Liver (tissue), 8 donors: ENCODE measurements at regions not wholly inside any gene's neighbourhood (a gene's known extent, or its start where the extent isn't known, plus 50 kb on each side); places are given as distances from the start of the nearest gene placed in this dataset.

Experiments
- DNase-seq: peaks from one replicate; pipeline ENCODE4 v3.0.0-alpha.2; 2017; ENCODE audit warnings: low spot score
- H3K27ac ChIP-seq, 2 donors: one replicate each; pipeline ENCODE4 v1.7.0; 2013; ENCODE audit warnings: inconsistent platforms in 2 of 2, low read length in 2 of 2, control low read depth in 1 of 2, low read depth in 1 of 2, mild to moderate bottlenecking in 1 of 2
- H3K27me3 ChIP-seq, 4 donors: one replicate each; pipeline versions ENCODE4 v1.6.1 to v1.7.0; 2013; ENCODE audit warnings: low read length in 3 of 4, inconsistent platforms in 1 of 4, mild to moderate bottlenecking in 1 of 4, moderate library complexity in 1 of 4; ENCODE audit not compliant: control insufficient read depth in 4 of 4, insufficient read depth in 4 of 4
- H3K36me3 ChIP-seq, 4 donors: one replicate each; pipeline versions ENCODE4 v1.6.1 to v1.7.0; 2013; ENCODE audit warnings: low read length in 3 of 4, mild to moderate bottlenecking in 3 of 4, low read depth in 1 of 4, moderate library complexity in 1 of 4; ENCODE audit not compliant: control insufficient read depth in 4 of 4, insufficient read depth in 3 of 4
- H3K4me1 ChIP-seq, 4 donors: one replicate each; pipeline versions ENCODE4 v1.6.1 to v1.7.0; 2013; ENCODE audit warnings: low read length in 3 of 4, mild to moderate bottlenecking in 3 of 4, moderate library complexity in 1 of 4; ENCODE audit not compliant: control insufficient read depth in 4 of 4, insufficient read depth in 4 of 4
- H3K4me3 ChIP-seq, 3 donors: one replicate each; pipeline versions ENCODE4 v1.6.1 to v1.7.0; 2013; ENCODE audit warnings: low read length in 3 of 3, control low read depth in 1 of 3, low read depth in 1 of 3, mild to moderate bottlenecking in 1 of 3
- H3K9ac ChIP-seq, 2 donors: one replicate each; pipeline ENCODE4 v1.7.0; 2013; ENCODE audit warnings: low read length in 2 of 2, mild to moderate bottlenecking in 2 of 2, moderate library complexity in 2 of 2, control low read depth in 1 of 2, low read depth in 1 of 2
- H3K9me3 ChIP-seq, 4 donors: one replicate each; pipeline versions ENCODE4 v1.6.1 to v1.7.0; 2013; ENCODE audit warnings: low read length in 3 of 4; ENCODE audit not compliant: control insufficient read depth in 4 of 4
- EGR1 ChIP-seq, 2 donors: IDR thresholded peaks; 2 replicates each; pipeline ENCODE4 v1.6.1; 2016 to 2018; ENCODE audit warnings: antibody characterized with exemption in 2 of 2, low read depth in 2 of 2
- FOXA1 ChIP-seq: IDR thresholded peaks from 2 replicates; pipeline ENCODE4 v1.6.1; 2016; ENCODE audit warnings: antibody characterized with exemption
- FOXA2 ChIP-seq: IDR thresholded peaks from 2 replicates; pipeline ENCODE4 v1.6.1; 2016; ENCODE audit warnings: antibody characterized with exemption
- GABPA ChIP-seq, 2 donors: IDR thresholded peaks in 1 of 2; conservative IDR thresholded peaks in 1 of 2; 2 replicates each; pipeline ENCODE4 v1.6.1; 2016; ENCODE audit warnings: antibody characterized with exemption in 2 of 2, mild to moderate bottlenecking in 1 of 2, moderate library complexity in 1 of 2
- HNF4A ChIP-seq, 2 donors: conservative IDR thresholded peaks; 2 replicates each; pipeline ENCODE4 v1.6.1; 2016; ENCODE audit warnings: antibody characterized with exemption in 2 of 2, mild to moderate bottlenecking in 2 of 2
- HNF4G ChIP-seq: IDR thresholded peaks from 2 replicates; pipeline ENCODE4 v1.6.1; 2016; ENCODE audit warnings: antibody characterized with exemption
- JUND ChIP-seq, 2 donors: IDR thresholded peaks; 2 replicates each; pipeline ENCODE4 v1.6.1; 2016; ENCODE audit warnings: antibody characterized with exemption in 2 of 2
- MAX ChIP-seq: IDR thresholded peaks from 2 replicates; pipeline ENCODE4 v1.6.1; 2016; ENCODE audit warnings: antibody characterized with exemption
- NR2F2 ChIP-seq: IDR thresholded peaks from 2 replicates; pipeline ENCODE4 v1.6.1; 2016; ENCODE audit warnings: antibody characterized with exemption
- RAD21 ChIP-seq, 2 donors: IDR thresholded peaks; 2 replicates each; pipeline ENCODE4 v1.6.1; 2016; ENCODE audit warnings: antibody characterized with exemption in 2 of 2, mild to moderate bottlenecking in 2 of 2
- TAF1 ChIP-seq: conservative IDR thresholded peaks from 2 replicates; pipeline ENCODE4 v1.6.1; 2016; ENCODE audit warnings: antibody characterized with exemption, mild to moderate bottlenecking
- YY1 ChIP-seq: IDR thresholded peaks from 2 replicates; pipeline ENCODE4 v1.6.1; 2016; ENCODE audit warnings: antibody characterized with exemption, mild to moderate bottlenecking
- WGBS: extraction: QIAGEN DNeasy Blood & Tissue Kit; methylation state at CpG from one replicate; pipeline ENCODE4 v1.1.7; 2013; 5-methylcytosine and 5-hydroxymethylcytosine counted together
- TF ChIP-seq, protein P1 (sequence below): fragments of 150-350 bp; IDR thresholded peaks from 2 replicates; pipeline ENCODE4 v1.5.1; 2017; ENCODE audit warnings: improper control_type of control experiment, low read depth, low read length; ENCODE audit not compliant: missing input control
- TF ChIP-seq, protein P2 (sequence below): IDR thresholded peaks from 2 replicates; pipeline ENCODE4 v1.6.1; 2016; ENCODE audit warnings: antibody characterized with exemption
- TF ChIP-seq, protein P3 (sequence below): IDR thresholded peaks from 2 replicates; pipeline ENCODE4 v1.6.1; 2016; ENCODE audit warnings: antibody characterized with exemption, mild to moderate bottlenecking
- TF ChIP-seq, protein P4 (sequence below): IDR thresholded peaks from 2 replicates; pipeline ENCODE4 v1.6.1; 2016; ENCODE audit warnings: antibody characterized with exemption
- donor health status: healthy.
- donor health status: healthy.
- donor health status: healthy.
- donor health status: healthy.
- donor health status: healthy.

DNA sequence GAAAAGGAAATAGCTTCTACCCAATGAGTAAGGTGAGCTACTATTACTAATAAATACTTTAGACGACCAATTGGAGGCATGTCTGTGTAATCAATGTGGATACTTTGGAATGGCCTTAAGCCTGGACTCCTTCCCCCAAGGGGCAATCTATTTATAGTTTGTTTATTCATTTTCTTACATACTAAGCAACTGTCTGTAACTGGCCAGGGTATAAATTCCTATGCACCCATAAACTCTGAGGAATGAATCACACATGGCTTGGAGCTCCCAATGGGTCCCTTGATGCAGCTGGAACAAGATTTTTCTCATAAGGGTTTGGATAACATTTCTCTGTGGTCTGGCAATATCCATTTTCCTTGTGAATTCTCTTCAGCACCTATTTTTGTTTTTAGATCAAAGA, 506.8 kb downstream of the EDEM1 start:
- Histone ChIP-seq H3K36me3 (no peaks in the 10 kb centered on the region), H3K4me3 (no peak overlapping the region), H3K4me1 (no peaks in the 10 kb centered on the region), H3K9me3 (peaks cover 0 to 16% (median 9%) of the 10 kb centered on the region in 4 donors), H3K27ac (no peak overlapping the region), H3K9ac (no peak overlapping the region), H3K27me3 (no peaks in the 10 kb centered on the region)
- DNase-seq, result no peak
- WGBS, result 48% methylated on average over 1 of the region's 1 CpG
- TF ChIP-seq HNF4A (conservative IDR thresholded peaks at IDR 0.05) (no peak), TAF1 (no peak)

GRCh38 chr3:5698851-5699250, 511.3 kb downstream of the EDEM1 start:
- no peak for TF ChIP-seq EGR1 (IDR thresholded peaks at IDR 0.05; ENCODE audit: low read depth in 2 of 2)
- TF ChIP-seq FOXA1, result no peak
- TF ChIP-seq, protein P1, sequence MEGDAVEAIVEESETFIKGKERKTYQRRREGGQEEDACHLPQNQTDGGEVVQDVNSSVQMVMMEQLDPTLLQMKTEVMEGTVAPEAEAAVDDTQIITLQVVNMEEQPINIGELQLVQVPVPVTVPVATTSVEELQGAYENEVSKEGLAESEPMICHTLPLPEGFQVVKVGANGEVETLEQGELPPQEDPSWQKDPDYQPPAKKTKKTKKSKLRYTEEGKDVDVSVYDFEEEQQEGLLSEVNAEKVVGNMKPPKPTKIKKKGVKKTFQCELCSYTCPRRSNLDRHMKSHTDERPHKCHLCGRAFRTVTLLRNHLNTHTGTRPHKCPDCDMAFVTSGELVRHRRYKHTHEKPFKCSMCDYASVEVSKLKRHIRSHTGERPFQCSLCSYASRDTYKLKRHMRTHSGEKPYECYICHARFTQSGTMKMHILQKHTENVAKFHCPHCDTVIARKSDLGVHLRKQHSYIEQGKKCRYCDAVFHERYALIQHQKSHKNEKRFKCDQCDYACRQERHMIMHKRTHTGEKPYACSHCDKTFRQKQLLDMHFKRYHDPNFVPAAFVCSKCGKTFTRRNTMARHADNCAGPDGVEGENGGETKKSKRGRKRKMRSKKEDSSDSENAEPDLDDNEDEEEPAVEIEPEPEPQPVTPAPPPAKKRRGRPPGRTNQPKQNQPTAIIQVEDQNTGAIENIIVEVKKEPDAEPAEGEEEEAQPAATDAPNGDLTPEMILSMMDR, result no peak
- no peak for TF ChIP-seq YY1
- no peak for TF ChIP-seq TAF1
- TF ChIP-seq, protein P2, sequence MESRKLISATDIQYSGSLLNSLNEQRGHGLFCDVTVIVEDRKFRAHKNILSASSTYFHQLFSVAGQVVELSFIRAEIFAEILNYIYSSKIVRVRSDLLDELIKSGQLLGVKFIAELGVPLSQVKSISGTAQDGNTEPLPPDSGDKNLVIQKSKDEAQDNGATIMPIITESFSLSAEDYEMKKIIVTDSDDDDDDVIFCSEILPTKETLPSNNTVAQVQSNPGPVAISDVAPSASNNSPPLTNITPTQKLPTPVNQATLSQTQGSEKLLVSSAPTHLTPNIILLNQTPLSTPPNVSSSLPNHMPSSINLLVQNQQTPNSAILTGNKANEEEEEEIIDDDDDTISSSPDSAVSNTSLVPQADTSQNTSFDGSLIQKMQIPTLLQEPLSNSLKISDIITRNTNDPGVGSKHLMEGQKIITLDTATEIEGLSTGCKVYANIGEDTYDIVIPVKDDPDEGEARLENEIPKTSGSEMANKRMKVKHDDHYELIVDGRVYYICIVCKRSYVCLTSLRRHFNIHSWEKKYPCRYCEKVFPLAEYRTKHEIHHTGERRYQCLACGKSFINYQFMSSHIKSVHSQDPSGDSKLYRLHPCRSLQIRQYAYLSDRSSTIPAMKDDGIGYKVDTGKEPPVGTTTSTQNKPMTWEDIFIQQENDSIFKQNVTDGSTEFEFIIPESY, result no peak
- TF ChIP-seq, protein P3, sequence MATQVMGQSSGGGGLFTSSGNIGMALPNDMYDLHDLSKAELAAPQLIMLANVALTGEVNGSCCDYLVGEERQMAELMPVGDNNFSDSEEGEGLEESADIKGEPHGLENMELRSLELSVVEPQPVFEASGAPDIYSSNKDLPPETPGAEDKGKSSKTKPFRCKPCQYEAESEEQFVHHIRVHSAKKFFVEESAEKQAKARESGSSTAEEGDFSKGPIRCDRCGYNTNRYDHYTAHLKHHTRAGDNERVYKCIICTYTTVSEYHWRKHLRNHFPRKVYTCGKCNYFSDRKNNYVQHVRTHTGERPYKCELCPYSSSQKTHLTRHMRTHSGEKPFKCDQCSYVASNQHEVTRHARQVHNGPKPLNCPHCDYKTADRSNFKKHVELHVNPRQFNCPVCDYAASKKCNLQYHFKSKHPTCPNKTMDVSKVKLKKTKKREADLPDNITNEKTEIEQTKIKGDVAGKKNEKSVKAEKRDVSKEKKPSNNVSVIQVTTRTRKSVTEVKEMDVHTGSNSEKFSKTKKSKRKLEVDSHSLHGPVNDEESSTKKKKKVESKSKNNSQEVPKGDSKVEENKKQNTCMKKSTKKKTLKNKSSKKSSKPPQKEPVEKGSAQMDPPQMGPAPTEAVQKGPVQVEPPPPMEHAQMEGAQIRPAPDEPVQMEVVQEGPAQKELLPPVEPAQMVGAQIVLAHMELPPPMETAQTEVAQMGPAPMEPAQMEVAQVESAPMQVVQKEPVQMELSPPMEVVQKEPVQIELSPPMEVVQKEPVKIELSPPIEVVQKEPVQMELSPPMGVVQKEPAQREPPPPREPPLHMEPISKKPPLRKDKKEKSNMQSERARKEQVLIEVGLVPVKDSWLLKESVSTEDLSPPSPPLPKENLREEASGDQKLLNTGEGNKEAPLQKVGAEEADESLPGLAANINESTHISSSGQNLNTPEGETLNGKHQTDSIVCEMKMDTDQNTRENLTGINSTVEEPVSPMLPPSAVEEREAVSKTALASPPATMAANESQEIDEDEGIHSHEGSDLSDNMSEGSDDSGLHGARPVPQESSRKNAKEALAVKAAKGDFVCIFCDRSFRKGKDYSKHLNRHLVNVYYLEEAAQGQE, result no peak
- TF ChIP-seq HNF4G, result no peak
- no peak for TF ChIP-seq JUND (IDR thresholded peaks at IDR 0.05)
- TF ChIP-seq MAX, result no peak
- no peak for TF ChIP-seq FOXA2
- TF ChIP-seq HNF4A (conservative IDR thresholded peaks at IDR 0.05), result no peak
- no peak for TF ChIP-seq GABPA (IDR thresholded peaks at IDR 0.05 in 1 of 2, conservative IDR thresholded peaks at IDR 0.05 in 1 of 2)
- TF ChIP-seq NR2F2, result no peak
- no peak for TF ChIP-seq RAD21 (IDR thresholded peaks at IDR 0.05)
- TF ChIP-seq, protein P4, sequence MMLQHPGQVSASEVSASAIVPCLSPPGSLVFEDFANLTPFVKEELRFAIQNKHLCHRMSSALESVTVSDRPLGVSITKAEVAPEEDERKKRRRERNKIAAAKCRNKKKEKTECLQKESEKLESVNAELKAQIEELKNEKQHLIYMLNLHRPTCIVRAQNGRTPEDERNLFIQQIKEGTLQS, result no peak
- 88% methylated on average over 9 of the region's 9 CpGs for WGBS
- H3K4me3 ChIP-seq, result no peak overlapping the region

More at GRCh38 chr3:5698851-5699250, 511.3 kb downstream of the EDEM1 start:
- Histone ChIP-seq H3K4me1 (no peaks in the 10 kb centered on the region), H3K9ac (no peak overlapping the region), H3K27ac (no peak overlapping the region), H3K27me3 (no peaks in the 10 kb centered on the region), H3K36me3 (no peaks in the 10 kb centered on the region), H3K9me3 (no peaks in the 10 kb centered on the region)
- DNase-seq, result no peak
